GM18951 (cell line): ENCODE measurements at regions not wholly inside any gene's neighbourhood (a gene's known extent, or its start where the extent isn't known, plus 50 kb on each side); places are given as distances from the start of the nearest gene placed in this dataset.

Source experiments
- POLR2A ChIP-seq: IDR thresholded peaks from 4 replicates; pipeline ENCODE4 v1.6.1; 2011; ENCODE audit warnings: mild to moderate bottlenecking; ENCODE audit not compliant: insufficient read length, insufficient read depth; ENCODE audit errors: extremely low read depth
- in situ Hi-C: fragments of 300-500 bp; cut with MboI; formaldehyde crosslinking; loops from one replicate; pipeline ENCODE4 v1.12.0; 2022; ENCODE audit warnings: low sequenced_read_pairs, mixed read lengths, inconsistent platforms; ENCODE audit not compliant: unreplicated experiment

DNA sequence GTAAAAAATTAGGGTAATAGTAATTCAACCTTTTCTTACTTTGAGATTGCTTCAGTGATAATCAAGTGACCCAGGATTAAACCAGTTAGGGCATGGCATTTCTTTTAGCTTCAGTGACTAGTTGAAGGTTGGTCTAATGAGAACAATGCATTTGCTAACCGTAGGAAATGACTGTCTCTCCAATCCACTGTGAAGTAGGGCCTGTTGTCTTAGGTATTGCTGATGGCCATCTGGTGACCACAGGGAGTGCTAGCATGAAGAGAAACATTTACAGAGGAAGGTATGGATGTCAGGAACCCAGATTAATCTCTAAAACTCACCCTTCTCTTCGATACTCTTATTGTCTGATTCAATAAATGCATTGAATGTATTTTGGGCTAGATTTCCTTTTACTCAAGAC is 535.9 kb upstream of the SEMA6A start:
- in situ Hi-C loops, result no loop called here

DNA sequence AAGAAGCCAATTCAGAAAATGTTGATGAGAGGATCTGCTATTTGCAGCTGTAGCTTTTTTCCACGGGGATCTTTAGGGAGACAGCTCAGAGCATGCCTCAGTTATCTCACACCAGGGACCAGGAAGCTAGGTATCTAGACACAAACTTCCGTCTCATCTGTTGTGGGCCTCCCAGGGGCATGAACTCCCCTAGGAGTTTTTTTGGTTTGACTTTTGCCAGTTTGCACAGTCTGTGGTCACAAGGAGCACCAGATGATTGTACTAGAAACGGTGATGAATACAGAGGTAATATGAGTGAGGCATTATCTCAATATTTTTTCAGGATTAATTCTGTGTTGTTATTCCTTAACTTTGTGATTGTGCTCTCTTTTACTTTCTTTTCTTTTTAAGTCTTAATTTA is 533.2 kb upstream of the SEMA6A start:
- in situ Hi-C loops, result no loop called here
- TF ChIP-seq POLR2A, result no peak

More for the DNA sequence above, 535.9 kb upstream of the SEMA6A start:
- no peak for TF ChIP-seq POLR2A

DNA sequence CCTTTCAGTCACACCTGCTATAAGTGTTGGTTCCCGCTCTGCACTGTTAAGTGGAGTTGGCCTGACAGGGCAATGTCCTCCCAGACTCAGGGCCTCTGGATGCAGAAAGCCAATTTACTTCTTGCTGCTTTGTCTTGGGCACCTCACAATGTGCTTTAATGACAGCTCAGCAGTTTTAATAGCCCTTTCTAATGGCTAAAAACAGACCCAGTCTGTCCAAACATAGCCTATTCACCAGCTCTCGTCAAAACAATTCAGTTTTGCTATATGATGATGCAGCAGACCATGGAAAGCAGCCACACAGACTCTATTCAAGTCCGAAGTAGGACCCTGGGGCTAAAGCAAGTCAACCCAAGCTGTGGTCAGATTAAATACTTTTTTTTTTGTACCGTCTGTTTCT is 529.1 kb upstream of the SEMA6A start:
- in situ Hi-C loops, result no loop called here
- no peak for TF ChIP-seq POLR2A

GRCh38 chr5:117102591-117102990 is 528.0 kb upstream of the SEMA6A start:
- in situ Hi-C loops, result no loop called here

DNA sequence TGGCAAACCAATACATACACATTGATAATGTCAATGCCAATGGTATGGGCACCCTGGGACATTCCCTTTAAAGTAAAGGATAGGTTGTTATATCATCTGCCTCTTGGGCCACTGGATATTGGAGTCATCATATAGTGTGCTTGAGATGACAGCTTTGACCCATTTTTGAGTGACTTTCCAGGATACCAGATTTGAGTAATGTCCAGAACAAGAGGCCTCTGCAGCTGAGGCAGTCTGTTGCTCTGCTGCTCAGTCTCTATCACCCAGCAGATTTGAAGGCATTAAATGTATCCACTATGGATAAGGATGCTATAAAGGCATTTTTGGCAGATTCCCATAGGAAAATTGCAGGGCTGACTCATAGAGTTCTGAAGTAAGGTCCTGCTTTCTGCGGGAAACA is 525.6 kb upstream of the SEMA6A start:
- in situ Hi-C loops, result no loop called here
- no peak for TF ChIP-seq POLR2A

More at GRCh38 chr5:117102591-117102990, 528.0 kb upstream of the SEMA6A start:
- no peak for TF ChIP-seq POLR2A

- TF ChIP-seq POLR2A, result no peak
- in situ Hi-C loops, result no loop called here
Measured at GRCh38 chr5:117098094-117098493, 523.5 kb upstream of the SEMA6A start.

DNA sequence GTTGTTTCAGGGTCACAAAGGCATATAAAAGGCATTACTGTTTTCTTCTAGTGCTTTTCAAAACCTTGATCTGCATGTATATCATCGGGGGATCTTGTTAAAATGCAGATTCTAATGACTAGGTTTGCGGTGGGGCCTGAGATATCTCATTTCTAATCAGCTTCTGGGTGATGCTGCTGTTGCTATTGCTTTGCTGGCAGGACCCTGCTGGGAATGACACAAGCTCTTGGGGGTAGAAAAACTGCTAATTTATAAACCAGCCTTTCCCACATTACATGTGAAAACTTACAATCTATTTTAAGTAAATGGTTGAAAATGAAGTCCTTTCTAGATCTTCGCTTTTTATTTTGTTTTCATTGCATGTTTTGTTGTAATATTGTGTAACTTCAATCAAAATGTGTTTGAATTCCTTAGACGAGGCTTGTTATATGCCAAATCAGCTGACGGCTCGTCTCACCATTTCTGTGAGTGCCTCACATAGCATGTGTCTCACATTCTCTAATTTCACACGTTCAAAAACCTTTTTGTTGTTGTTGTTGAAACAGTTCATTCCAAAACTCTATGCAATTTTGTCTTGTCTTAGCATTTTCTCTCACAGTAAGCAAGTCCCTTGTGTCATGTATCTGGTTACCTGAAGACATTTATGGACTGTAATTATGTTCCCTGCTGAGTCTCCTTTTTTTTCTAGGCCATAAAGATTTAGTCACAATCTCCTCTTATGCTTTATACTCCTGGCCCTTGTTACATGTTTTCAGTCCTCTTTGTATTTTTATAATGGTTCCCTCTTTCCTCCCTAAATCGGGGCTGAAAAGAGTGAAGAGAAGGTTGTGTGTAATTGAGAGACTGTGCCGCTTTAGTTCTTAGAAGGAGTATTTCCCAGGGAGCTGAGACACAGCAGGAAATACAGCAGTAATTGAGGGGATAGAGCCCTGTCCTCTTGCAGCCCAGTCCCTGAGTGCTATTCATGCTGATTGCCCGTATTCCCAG is 521.0 kb upstream of the SEMA6A start:
- in situ Hi-C loops, result no loop called here
- TF ChIP-seq POLR2A, result no peak

DNA sequence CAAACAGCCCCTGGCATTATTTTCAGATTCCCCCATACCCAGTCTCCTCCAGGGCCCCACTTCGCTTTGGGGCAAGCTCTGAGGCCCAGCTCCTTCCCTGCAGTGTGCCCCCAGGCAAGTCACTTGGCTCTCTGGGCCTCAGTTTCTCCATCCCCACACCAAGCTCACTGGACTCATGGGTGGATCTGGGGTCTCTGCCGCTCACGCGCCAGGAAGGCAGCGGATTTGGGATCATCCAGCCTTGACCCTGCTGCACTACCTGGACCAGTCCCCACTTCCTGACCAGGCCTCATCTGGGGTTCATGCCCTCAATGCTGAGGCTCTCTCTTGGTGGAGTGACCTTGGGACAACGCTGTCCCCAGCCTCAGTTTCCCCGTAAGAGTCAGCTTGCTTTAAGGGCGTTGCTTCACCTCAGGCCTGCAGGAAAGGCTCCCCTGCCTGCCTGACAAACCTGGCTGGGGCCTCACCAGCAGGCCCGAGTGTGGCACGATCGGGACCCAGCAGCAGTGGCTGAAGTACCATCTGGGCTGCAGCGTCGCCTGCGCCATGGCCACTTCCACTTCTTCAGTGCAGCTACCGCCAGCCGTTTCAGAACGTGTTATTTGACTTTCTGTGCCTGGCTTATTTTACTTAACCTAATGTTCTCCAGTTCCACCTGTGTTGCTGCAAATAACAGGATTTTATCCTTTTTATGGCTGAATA is 519.6 kb upstream of the SEMA6A start:
- in situ Hi-C loops, result no loop called here
- no peak for TF ChIP-seq POLR2A

DNA sequence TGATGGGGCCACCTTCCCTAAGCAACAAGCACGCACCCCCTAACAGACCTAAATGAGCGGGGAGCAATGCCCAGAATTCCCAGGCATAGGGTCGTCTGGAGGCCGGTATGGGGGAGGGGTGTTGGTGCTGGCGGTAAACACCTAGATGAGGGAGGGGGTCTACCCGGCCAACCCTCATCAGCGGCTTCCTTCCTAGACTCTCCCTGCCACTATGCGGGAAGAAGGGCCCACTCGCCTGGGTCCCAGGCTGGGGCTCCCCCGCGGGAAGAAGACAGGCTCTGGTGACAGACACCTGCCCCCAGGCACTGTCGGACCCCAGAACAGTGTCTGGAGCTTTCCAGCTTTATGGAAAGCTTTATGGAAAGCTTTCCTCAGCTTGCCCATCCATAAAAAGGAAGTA is 519.0 kb upstream of the SEMA6A start:
- in situ Hi-C loops, result no loop called here
- no peak for TF ChIP-seq POLR2A

DNA sequence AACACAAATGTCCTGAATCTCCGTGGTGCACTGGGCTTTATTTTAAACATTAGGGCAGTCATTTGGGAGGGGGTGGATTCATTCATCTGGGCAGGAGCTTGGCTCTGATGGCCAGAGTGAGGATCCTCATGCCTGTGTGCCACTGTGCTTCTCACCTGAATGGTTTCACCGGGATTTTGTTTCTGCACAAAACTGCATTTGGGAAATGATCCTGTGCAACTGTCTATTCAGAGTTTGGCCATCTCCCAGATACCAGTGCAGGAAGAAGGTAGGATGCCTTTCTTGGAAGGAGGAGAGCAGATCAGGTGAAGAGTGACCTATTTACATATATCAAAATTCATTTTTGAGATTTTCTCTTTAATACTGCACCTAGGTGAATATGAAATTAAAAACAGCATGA is 514.4 kb upstream of the SEMA6A start:
- no peak for TF ChIP-seq POLR2A
- in situ Hi-C loops, result no loop called here

GRCh38 chr5:117088176-117088575 is 513.6 kb upstream of the SEMA6A start:
- no peak for TF ChIP-seq POLR2A
- in situ Hi-C loops, result no loop called here

- in situ Hi-C loops, result no loop called here
- no peak for TF ChIP-seq POLR2A
Measured at GRCh38 chr5:117084067-117084466, 509.4 kb upstream of the SEMA6A start.

- in situ Hi-C loops, result no loop called here
- TF ChIP-seq POLR2A, result no peak
Measured at GRCh38 chr5:117082977-117083376, 508.4 kb upstream of the SEMA6A start.

DNA sequence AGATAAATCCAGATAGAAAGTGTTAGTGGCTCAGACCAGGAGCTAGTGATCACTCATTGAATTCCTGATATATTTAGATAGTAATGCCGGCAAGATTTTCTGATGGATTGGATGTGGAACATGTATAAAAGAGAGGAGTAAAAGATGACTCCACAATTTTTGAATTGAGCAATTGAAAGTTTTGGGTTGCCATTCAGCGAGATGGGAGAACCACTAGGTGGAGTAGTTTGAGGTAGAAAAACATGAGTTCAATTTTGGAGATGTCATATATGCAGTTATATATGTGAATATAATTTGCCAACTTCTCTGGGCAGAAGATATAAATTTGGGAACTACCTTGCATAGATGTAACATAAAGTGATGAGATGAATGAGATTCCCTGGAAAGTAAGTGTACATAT is 502.5 kb upstream of the SEMA6A start:
- no peak for TF ChIP-seq POLR2A
- in situ Hi-C loops, result no loop called here
